GM12873 (cell line): ENCODE measurements at regions not wholly inside any gene's neighbourhood (a gene's known extent, or its start where the extent isn't known, plus 50 kb on each side); places are given as distances from the start of the nearest gene placed in this dataset.

Experiments
- TF ChIP-seq, protein P1 (sequence below): IDR thresholded peaks from 2 replicates; pipeline ENCODE4 v1.5.1; 2012; ENCODE audit warnings: low read depth, mild to moderate bottlenecking, moderate library complexity, low read length, control low read depth; ENCODE audit not compliant: insufficient read depth; ENCODE audit errors: missing control alignments

- TF ChIP-seq, protein P1, sequence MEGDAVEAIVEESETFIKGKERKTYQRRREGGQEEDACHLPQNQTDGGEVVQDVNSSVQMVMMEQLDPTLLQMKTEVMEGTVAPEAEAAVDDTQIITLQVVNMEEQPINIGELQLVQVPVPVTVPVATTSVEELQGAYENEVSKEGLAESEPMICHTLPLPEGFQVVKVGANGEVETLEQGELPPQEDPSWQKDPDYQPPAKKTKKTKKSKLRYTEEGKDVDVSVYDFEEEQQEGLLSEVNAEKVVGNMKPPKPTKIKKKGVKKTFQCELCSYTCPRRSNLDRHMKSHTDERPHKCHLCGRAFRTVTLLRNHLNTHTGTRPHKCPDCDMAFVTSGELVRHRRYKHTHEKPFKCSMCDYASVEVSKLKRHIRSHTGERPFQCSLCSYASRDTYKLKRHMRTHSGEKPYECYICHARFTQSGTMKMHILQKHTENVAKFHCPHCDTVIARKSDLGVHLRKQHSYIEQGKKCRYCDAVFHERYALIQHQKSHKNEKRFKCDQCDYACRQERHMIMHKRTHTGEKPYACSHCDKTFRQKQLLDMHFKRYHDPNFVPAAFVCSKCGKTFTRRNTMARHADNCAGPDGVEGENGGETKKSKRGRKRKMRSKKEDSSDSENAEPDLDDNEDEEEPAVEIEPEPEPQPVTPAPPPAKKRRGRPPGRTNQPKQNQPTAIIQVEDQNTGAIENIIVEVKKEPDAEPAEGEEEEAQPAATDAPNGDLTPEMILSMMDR = no peak
Observed at GRCh38 chr10:120034236-120034635, 141.7 kb downstream of the SEC23IP start.

GRCh38 chr10:120039046-120039445, 146.5 kb downstream of the SEC23IP start:
- TF ChIP-seq, protein P1 = no peak

GRCh38 chr10:120039826-120040225, 147.3 kb downstream of the SEC23IP start:
- TF ChIP-seq, protein P1 = no peak

GRCh38 chr10:120041807-120042559, 149.5 kb downstream of the SEC23IP start:
- TF ChIP-seq, protein P1 = no peak

DNA sequence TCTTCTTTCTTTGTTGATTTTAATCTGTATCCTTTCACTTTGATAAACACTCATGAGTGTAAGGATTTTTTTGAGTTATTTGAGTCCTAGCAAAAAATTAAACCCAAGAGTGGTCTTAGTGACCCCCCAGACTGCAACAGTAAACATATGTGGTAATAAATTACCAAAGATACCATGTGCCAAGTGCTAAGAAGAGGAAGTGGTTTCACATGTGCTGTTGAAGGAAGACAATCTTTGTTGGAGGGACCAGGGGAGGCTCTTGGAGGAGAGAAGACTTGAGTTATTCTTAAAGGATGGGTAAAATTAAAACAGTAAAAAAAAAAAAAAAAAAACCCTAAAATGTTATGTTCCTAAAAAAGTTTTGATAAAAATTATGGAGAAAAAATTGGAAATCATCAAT, 150.2 kb downstream of the SEC23IP start:
- TF ChIP-seq, protein P1 = no peak

GRCh38 chr10:120047926-120048325, 155.4 kb downstream of the SEC23IP start:
- TF ChIP-seq, protein P1 = no peak

DNA sequence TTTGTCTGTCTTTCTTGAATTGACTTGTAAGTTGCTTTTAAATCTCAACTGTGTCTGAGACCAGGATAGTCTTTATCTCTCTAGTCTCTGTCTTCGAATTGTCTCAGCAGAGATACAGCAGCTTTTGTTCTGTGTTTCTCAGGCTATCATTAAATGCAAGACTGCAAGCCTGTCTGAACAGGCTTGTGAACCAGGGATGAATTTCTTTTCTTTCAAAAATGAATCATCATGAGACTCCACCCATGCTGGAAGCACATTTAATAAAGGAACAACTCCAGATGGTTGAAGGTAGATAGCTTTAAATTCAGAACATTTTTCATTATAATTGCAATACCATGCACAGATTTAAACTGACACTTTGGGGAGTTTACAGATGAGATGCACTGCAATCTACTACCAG, 155.9 kb downstream of the SEC23IP start:
- TF ChIP-seq, protein P1 = no peak
